ENCODE measurements at regions not wholly inside any gene's neighbourhood (a gene's known extent, or its start where the extent isn't known, plus 50 kb on each side); places are given as distances from the start of the nearest gene placed in this dataset.

- peaks cover 0 to 11% (median 7%) of the 10 kb centered on the region in 5 donors for H3K9me3 ChIP-seq (ENCODE audit: control insufficient read depth in 5 of 5, low read length in 5 of 5)
- no peak overlapping the region for H3K4me3 ChIP-seq (ENCODE audit: low read depth in 1 of 5, low read length in 5 of 5)
- H3K36me3 ChIP-seq (ENCODE audit: control insufficient read depth in 5 of 5, insufficient read depth in 5 of 5, low read length in 5 of 5): no peaks in the 10 kb centered on the region
- H3K4me1 ChIP-seq (ENCODE audit: control insufficient read depth in 5 of 5, insufficient read depth in 5 of 5, low read length in 5 of 5): no peaks in the 10 kb centered on the region
- no peaks in the 10 kb centered on the region for H3K27me3 ChIP-seq (ENCODE audit: control insufficient read depth in 5 of 5, insufficient read depth in 4 of 5, low read length in 5 of 5)
- no peak overlapping the region for H3K9ac ChIP-seq (ENCODE audit: low read length in 5 of 5)
- H3K27ac ChIP-seq (ENCODE audit: low read depth, low read length): no peak overlapping the region
Observed at GRCh38 chr14:86570371-86570770, 1040.4 kb downstream of the FLRT2 start.

DNA sequence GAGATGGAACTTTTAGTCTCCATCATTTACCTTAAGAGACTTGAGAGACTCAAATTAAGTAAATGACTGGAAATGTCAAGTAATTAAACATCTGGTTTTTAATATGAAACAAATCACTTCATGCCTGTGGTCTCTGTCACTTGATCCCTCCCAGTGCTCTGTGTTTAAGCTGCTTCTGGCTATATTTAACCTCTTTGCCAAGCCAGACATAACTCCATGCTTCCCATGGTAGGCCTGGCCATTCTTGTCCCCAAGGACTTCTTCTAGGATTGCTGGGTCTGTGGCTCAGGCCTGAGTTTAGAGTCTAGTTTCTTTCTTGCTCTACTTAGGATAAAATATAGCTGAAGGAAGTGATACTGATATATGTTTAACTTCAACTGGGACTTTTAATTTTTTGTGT lies 1013.6 kb downstream of the FLRT2 start:
- Histone ChIP-seq H3K9me3 (ENCODE audit: control insufficient read depth in 5 of 5, low read length in 5 of 5) (no peaks in the 10 kb centered on the region), H3K4me1 (ENCODE audit: control insufficient read depth in 5 of 5, insufficient read depth in 5 of 5, low read length in 5 of 5) (no peaks in the 10 kb centered on the region), H3K4me3 (ENCODE audit: low read depth in 1 of 5, low read length in 5 of 5) (no peak overlapping the region), H3K27me3 (ENCODE audit: control insufficient read depth in 5 of 5, insufficient read depth in 4 of 5, low read length in 5 of 5) (no peaks in the 10 kb centered on the region), H3K9ac (ENCODE audit: low read length in 5 of 5) (no peak overlapping the region), H3K27ac (ENCODE audit: low read depth, low read length) (no peak overlapping the region), H3K36me3 (ENCODE audit: control insufficient read depth in 5 of 5, insufficient read depth in 5 of 5, low read length in 5 of 5) (no peaks in the 10 kb centered on the region)

DNA sequence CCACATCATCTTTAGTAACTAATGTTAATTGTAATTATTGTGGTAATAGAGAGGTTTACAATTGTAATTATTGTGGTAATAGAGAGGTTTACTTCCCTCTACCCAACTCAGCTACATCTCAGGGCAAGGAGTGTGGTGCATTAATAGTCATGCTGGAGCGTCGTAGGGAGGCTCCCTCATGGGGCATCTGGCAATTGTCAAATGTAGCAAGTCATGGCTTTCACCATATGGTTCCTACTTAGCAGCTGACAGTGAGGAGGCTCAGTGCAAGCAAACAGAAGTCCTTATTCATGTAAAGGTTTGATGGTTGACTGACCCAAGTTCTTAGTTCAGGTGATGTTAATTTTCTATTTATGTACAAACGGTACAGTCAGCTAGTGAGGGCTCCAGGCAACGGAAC lies 1012.0 kb downstream of the FLRT2 start:
- no peaks in the 10 kb centered on the region for H3K36me3 ChIP-seq (ENCODE audit: control insufficient read depth in 5 of 5, insufficient read depth in 5 of 5, low read length in 5 of 5)
- no peaks in the 10 kb centered on the region for H3K9me3 ChIP-seq (ENCODE audit: control insufficient read depth in 5 of 5, low read length in 5 of 5)
- no peak overlapping the region for H3K4me3 ChIP-seq (ENCODE audit: low read depth in 1 of 5, low read length in 5 of 5)
- H3K27me3 ChIP-seq (ENCODE audit: control insufficient read depth in 5 of 5, insufficient read depth in 4 of 5, low read length in 5 of 5): no peaks in the 10 kb centered on the region
- H3K4me1 ChIP-seq (ENCODE audit: control insufficient read depth in 5 of 5, insufficient read depth in 5 of 5, low read length in 5 of 5): no peaks in the 10 kb centered on the region
- no peak overlapping the region for H3K27ac ChIP-seq (ENCODE audit: low read depth, low read length)
- no peak overlapping the region for H3K9ac ChIP-seq (ENCODE audit: low read length in 5 of 5)

- Histone ChIP-seq H3K27me3 (ENCODE audit: control insufficient read depth in 5 of 5, insufficient read depth in 4 of 5, low read length in 5 of 5) (no peaks in the 10 kb centered on the region), H3K9me3 (ENCODE audit: control insufficient read depth in 5 of 5, low read length in 5 of 5) (no peaks in the 10 kb centered on the region), H3K36me3 (ENCODE audit: control insufficient read depth in 5 of 5, insufficient read depth in 5 of 5, low read length in 5 of 5) (no peaks in the 10 kb centered on the region), H3K4me3 (ENCODE audit: low read depth in 1 of 5, low read length in 5 of 5) (no peak overlapping the region), H3K27ac (ENCODE audit: low read depth, low read length) (no peak overlapping the region), H3K9ac (ENCODE audit: low read length in 5 of 5) (no peak overlapping the region), H3K4me1 (ENCODE audit: control insufficient read depth in 5 of 5, insufficient read depth in 5 of 5, low read length in 5 of 5) (no peaks in the 10 kb centered on the region)
Observed at GRCh38 chr14:86540636-86541247, 1010.8 kb downstream of the FLRT2 start.

DNA sequence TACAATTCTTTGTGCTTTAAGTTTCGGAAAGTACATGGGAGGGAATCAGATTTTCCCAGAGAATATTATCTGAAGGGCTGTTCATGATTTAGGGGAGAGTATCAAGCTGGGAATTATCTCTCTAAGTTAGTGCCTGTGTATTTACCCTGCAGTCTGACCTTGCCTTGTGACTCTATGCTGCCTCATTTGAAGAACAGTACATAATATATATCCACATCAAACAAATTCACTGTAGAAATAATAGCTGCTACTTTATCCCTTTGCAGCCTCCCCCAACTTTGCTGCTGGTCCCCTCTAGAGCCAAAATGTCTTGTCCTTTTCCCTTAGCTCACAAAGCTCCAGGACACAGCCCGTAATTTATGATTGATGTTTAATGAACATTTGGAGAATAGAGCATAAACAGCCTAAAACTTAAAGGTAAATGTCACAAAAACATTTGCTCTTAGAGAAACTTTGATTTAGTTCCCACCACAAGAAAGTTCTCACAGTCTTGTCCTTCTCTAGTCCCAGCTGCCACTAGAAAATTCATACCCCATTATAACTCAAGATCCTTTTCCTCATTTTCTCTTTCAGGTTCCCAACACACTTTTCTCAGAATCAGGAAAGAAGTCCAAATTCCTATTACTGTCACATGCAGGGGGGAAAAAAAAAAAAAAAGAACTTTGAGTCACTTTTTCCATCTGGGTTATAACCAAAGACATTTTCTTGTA lies 1009.6 kb downstream of the FLRT2 start:
- no peaks in the 10 kb centered on the region for H3K27me3 ChIP-seq (ENCODE audit: control insufficient read depth in 5 of 5, insufficient read depth in 4 of 5, low read length in 5 of 5)
- H3K9me3 ChIP-seq (ENCODE audit: control insufficient read depth in 5 of 5, low read length in 5 of 5): no peaks in the 10 kb centered on the region
- H3K4me1 ChIP-seq (ENCODE audit: control insufficient read depth in 5 of 5, insufficient read depth in 5 of 5, low read length in 5 of 5): no peaks in the 10 kb centered on the region
- H3K9ac ChIP-seq (ENCODE audit: low read length in 5 of 5): no peak overlapping the region
- no peak overlapping the region for H3K4me3 ChIP-seq (ENCODE audit: low read depth in 1 of 5, low read length in 5 of 5)
- no peaks in the 10 kb centered on the region for H3K36me3 ChIP-seq (ENCODE audit: control insufficient read depth in 5 of 5, insufficient read depth in 5 of 5, low read length in 5 of 5)
- no peak overlapping the region for H3K27ac ChIP-seq (ENCODE audit: low read depth, low read length)

DNA sequence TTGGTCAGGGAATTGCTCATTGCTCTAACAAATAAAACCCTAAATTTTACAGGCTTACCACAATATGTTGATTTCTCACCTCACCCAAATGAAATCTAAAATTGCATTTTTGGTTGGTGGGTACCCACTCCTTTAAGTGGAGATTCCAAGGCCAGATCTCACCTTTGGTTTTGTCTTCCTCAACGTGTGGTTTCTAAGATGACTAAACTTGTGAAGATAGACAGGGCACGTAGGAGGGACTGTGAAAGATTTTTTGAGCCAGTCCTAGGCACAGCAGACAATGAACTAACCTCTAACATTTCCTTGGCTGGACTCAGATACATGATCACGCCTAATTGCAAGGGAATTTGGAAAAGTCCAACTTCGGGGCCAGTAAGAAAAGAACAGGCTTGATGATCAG lies 1003.9 kb downstream of the FLRT2 start:
- Histone ChIP-seq H3K4me3 (ENCODE audit: low read depth in 1 of 5, low read length in 5 of 5) (no peak overlapping the region), H3K27me3 (ENCODE audit: control insufficient read depth in 5 of 5, insufficient read depth in 4 of 5, low read length in 5 of 5) (no peaks in the 10 kb centered on the region), H3K4me1 (ENCODE audit: control insufficient read depth in 5 of 5, insufficient read depth in 5 of 5, low read length in 5 of 5) (no peaks in the 10 kb centered on the region), H3K27ac (ENCODE audit: low read depth, low read length) (no peak overlapping the region), H3K9ac (ENCODE audit: low read length in 5 of 5) (no peak overlapping the region), H3K9me3 (ENCODE audit: control insufficient read depth in 5 of 5, low read length in 5 of 5) (peaks cover 0 to 2% (median 0%) of the 10 kb centered on the region in 5 donors), H3K36me3 (ENCODE audit: control insufficient read depth in 5 of 5, insufficient read depth in 5 of 5, low read length in 5 of 5) (no peaks in the 10 kb centered on the region)

GRCh38 chr14:86532219-86532618 lies 1002.3 kb downstream of the FLRT2 start:
- Histone ChIP-seq H3K36me3 (ENCODE audit: control insufficient read depth in 5 of 5, insufficient read depth in 5 of 5, low read length in 5 of 5) (no peaks in the 10 kb centered on the region), H3K27ac (ENCODE audit: low read depth, low read length) (no peak overlapping the region), H3K4me3 (ENCODE audit: low read depth in 1 of 5, low read length in 5 of 5) (no peak overlapping the region), H3K9me3 (ENCODE audit: control insufficient read depth in 5 of 5, low read length in 5 of 5) (peaks cover 0 to 2% (median 0%) of the 10 kb centered on the region in 5 donors), H3K9ac (ENCODE audit: low read length in 5 of 5) (no peak overlapping the region), H3K27me3 (ENCODE audit: control insufficient read depth in 5 of 5, insufficient read depth in 4 of 5, low read length in 5 of 5) (no peaks in the 10 kb centered on the region), H3K4me1 (ENCODE audit: control insufficient read depth in 5 of 5, insufficient read depth in 5 of 5, low read length in 5 of 5) (no peaks in the 10 kb centered on the region)

DNA sequence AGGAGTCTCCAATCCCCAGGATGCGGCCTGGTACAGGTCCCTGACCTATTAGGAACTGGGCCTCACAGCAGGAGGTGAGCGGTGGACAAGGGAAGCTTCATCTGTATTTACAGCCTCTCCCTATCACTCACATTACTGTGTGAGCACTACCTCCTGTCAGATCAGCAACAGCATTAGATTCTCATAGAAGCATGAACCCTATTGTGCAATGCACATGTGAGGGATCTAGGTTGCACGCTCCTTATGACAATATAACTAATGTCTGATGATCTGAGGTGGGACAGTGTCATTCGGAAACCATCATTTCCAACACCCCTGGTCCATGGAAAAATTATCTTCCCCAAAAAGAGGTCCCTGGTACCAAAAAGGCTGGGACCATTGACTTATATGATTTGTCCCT lies 1000.5 kb downstream of the FLRT2 start:
- H3K4me3 ChIP-seq (ENCODE audit: low read depth in 1 of 5, low read length in 5 of 5): no peak overlapping the region
- no peak overlapping the region for H3K9ac ChIP-seq (ENCODE audit: low read length in 5 of 5)
- no peaks in the 10 kb centered on the region for H3K4me1 ChIP-seq (ENCODE audit: control insufficient read depth in 5 of 5, insufficient read depth in 5 of 5, low read length in 5 of 5)
- no peaks in the 10 kb centered on the region for H3K27me3 ChIP-seq (ENCODE audit: control insufficient read depth in 5 of 5, insufficient read depth in 4 of 5, low read length in 5 of 5)
- no peak overlapping the region for H3K27ac ChIP-seq (ENCODE audit: low read depth, low read length)
- H3K9me3 ChIP-seq (ENCODE audit: control insufficient read depth in 5 of 5, low read length in 5 of 5): peaks cover 0 to 2% (median 0%) of the 10 kb centered on the region in 5 donors
- no peaks in the 10 kb centered on the region for H3K36me3 ChIP-seq (ENCODE audit: control insufficient read depth in 5 of 5, insufficient read depth in 5 of 5, low read length in 5 of 5)

DNA sequence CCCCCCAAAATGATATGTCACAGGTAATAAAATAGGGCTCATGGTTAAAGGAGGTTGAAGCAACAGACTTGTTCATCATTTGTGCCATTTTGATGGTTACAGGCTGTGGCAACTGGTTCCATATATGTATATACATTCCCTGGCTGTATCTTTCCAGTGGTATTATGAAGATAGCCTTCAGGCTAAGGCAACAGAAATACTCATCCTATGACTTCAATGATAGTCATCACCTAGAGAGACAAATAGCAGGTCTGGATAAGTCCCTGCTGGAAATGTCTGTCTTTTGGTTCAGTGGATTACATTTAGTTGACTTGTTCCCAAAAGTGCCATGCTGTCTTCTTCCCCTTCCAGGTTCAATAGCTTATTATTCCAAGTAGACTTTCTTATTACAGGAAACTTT lies 997.4 kb downstream of the FLRT2 start:
- Histone ChIP-seq H3K4me3 (ENCODE audit: low read depth in 1 of 5, low read length in 5 of 5) (no peak overlapping the region), H3K4me1 (ENCODE audit: control insufficient read depth in 5 of 5, insufficient read depth in 5 of 5, low read length in 5 of 5) (no peaks in the 10 kb centered on the region), H3K9me3 (ENCODE audit: control insufficient read depth in 5 of 5, low read length in 5 of 5) (peaks cover 0 to 2% (median 0%) of the 10 kb centered on the region in 5 donors), H3K27ac (ENCODE audit: low read depth, low read length) (no peak overlapping the region), H3K36me3 (ENCODE audit: control insufficient read depth in 5 of 5, insufficient read depth in 5 of 5, low read length in 5 of 5) (no peaks in the 10 kb centered on the region), H3K9ac (ENCODE audit: low read length in 5 of 5) (no peak overlapping the region), H3K27me3 (ENCODE audit: control insufficient read depth in 5 of 5, insufficient read depth in 4 of 5, low read length in 5 of 5) (no peaks in the 10 kb centered on the region)

DNA sequence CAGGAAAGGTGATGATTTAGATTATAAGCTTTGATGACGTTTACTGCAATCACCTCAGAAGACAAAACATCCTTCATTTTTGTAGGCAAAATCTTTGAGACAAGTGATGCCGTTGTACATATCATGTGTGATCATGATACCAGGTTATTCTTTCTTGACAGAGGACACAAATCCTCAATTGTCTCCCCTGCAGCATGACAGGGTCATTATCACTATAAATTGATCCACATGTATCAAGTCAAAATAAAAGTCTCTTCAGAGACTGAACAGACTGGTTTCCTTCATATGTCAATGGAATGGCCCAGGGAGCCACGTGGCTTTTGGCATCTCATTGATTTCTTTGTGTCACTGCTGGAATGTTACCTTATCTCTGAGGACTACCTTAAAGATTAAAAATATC lies 995.7 kb downstream of the FLRT2 start:
- Histone ChIP-seq H3K36me3 (ENCODE audit: control insufficient read depth in 5 of 5, insufficient read depth in 5 of 5, low read length in 5 of 5) (no peaks in the 10 kb centered on the region), H3K9ac (ENCODE audit: low read length in 5 of 5) (no peak overlapping the region), H3K4me3 (ENCODE audit: low read depth in 1 of 5, low read length in 5 of 5) (no peak overlapping the region), H3K4me1 (ENCODE audit: control insufficient read depth in 5 of 5, insufficient read depth in 5 of 5, low read length in 5 of 5) (no peaks in the 10 kb centered on the region), H3K27ac (ENCODE audit: low read depth, low read length) (no peak overlapping the region), H3K9me3 (ENCODE audit: control insufficient read depth in 5 of 5, low read length in 5 of 5) (peaks cover 0 to 2% (median 0%) of the 10 kb centered on the region in 5 donors), H3K27me3 (ENCODE audit: control insufficient read depth in 5 of 5, insufficient read depth in 4 of 5, low read length in 5 of 5) (no peaks in the 10 kb centered on the region)
